ENCODE measurements at regions not wholly inside any gene's neighbourhood (a gene's known extent, or its start where the extent isn't known, plus 50 kb on each side); places are given as distances from the start of the nearest gene placed in this dataset.

DNA sequence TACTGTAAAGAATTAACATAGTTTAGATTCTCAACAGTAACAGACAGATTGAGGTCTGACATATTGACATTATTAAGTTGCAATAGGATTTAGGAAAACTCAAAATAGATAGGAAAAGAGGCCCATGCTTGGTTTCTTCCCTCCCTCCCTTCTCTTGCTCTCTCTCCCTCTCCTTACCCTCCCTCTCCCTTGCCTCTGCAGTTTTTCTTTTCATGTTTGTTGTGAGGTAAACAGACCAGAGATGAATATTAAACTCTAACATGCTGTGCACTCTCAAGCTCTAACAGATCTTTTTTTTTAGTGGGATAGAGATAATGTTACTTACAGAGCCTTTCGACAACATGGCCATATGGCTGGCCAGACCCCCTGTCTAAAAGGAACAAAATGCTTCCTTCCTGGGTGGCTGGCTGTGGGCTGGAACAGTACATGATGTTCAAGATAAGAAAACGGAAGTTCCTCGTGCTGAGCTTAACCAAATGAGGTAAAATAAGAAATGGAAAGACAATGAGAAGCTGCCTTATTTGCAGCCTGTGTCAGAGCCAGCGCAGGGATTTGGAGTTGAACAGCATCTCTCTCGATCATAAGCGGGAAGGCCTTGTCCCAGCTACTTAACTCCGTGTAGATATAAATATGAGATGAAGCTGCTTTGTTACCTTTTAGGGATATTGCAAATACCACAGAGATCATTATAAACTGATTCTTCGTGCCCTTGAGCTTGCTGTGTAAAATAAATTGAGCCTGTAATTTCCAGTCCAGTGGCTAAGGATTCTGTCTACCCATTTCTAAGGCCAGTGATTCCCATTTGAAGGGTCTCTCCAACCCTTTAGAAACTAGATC, 391.9 kb upstream of the NPVF start:
- DNase-seq (ENCODE audit: low read depth in 1 of 2, low spot score in 1 of 2), result no peak

DNA sequence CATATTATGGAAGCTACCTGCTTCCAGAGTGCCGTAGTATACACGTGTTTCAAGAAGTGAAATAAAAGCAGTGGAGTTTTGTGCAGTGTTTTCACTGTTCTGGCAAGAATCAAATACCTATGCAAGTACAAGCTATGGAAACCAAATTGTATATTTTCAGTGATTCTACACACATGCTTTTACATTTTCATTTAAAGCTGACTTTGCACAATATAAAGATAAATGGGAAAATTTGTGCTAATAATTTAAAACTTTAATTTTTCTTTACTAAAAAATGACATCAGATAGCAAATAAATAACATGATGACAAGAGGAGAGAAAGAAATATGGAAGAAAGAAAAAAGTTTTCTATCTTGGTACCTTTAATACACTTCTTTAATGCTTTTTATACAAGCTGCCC, 393.7 kb upstream of the NPVF start:
- no peak for DNase-seq (ENCODE audit: low read depth in 1 of 2, low spot score in 1 of 2)

DNA sequence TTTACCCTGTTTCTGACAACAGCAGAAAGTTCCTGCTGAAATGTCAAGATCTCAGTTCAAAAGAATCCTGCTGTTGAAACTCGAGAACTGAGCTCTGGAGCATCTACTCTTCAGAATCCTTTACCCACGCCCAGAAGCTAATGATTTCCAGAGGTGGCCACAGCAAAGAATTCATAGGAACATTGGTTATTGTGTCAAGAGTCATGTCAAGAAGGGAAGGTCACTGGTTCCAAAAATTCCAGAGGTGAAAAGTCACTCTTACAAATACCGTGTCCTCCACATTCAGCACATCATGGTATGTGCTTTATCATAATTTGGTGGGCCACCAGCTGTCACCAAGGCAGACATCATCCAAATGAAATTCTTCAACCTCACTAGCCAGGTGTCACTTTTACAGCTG, 394.4 kb upstream of the NPVF start:
- no peak for DNase-seq (ENCODE audit: low read depth in 1 of 2, low spot score in 1 of 2)

DNA sequence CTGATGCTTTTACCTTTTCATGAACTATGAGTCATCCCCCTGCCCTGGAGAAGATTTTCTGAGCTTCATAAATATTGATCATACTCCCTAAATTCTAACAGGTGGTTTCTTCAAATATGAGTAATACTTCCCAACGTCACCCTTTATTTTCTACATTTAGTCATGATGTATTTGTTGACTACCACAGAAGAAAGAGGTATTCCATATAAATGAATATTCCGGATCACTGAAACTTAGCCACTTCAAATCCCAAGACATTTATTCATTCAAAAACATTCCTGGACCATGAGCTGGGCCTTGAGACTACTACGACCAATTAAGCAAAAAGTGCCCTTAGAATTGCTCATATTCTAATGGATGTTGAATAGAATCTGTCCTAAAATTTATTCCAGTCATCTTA, 395.8 kb upstream of the NPVF start:
- DNase-seq (ENCODE audit: low read depth in 1 of 2, low spot score in 1 of 2), result no peak

DNA sequence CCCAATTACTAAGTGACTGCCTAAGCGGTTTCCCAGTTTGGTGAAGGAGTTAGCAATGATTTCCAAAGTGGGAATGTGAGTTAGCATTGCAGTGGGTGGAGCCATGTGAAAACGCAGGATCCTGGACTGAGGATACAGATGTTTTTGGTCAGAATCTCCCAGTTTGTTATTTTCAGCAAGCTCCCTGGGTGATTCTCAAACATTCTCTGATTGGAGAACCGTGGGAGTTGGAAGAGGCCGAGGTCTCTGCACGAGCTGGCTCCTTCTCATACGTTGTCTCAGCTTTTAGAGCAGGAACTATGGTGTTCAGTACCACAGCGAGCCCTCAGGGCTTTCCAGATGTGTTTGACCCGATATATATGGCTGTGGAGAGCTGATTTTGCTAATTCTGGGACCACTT, 396.5 kb upstream of the NPVF start:
- DNase-seq (ENCODE audit: low read depth in 1 of 2, low spot score in 1 of 2), result no peak

DNA sequence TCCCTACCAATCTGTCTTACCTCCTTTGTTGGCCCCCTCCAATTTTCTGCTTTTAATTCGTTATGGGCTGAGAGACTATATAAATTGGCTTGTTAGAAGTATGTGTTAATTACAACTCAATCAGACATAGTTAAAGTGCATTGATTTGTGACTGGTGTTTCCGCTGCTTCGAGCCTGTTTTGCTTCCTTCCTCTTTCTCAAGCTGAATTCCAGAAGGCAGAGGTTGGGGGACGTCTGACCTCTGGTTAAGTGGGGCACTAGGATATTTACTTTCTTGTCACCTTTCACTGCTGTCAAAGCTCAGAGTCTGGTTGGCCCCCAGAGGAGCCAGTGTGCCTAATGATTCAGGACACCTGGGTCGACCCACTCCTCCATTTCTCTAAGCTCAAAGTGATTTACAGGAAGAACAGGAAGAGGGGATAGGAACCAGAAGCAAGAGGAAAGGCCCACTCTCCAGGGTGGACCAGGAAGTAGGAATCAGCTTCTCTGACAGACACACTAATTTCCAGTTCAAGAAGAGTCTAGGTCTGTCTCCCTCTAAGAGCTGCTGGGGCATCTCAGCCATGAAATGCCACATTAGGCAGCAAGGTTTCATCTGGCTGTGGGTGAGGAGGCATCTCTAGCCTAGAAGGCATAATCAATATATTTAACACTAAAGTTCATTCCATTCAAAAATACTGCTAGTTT, 397.2 kb upstream of the NPVF start:
- no peak for DNase-seq (ENCODE audit: low read depth in 1 of 2, low spot score in 1 of 2)

DNA sequence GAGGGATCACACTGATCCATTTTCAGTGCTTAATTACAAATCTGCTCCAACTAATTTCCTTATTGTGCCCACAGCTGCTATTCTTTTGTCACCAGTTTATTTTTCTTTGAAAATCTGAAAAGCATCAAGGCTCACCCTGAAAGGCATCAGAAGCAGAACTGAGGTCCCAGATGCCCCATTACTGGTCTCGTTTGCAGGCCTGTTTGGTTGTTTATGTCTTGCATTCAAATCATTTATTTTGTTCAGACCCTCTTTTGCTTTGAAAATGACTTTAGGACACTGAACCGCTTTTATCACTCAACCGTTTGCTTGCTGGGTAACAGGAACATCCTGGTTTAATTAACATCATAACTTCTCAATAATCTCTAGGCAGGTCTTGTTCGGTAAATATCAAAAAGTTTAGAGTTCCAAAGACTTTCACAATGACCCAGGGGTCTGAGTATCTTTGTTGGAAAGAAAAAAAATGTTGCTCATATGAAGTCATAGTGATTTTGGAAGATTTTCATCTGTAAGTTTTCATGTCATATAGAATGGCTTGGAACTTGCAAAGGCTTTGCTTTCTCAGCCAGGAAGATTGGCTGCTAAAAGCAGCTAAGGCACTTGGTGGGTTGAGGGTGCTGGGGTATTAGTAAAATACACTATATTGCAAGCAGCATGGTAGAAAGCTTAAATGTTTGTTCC, 398.3 kb upstream of the NPVF start:
- DNase-seq (ENCODE audit: low read depth in 1 of 2, low spot score in 1 of 2), result no peak

DNA sequence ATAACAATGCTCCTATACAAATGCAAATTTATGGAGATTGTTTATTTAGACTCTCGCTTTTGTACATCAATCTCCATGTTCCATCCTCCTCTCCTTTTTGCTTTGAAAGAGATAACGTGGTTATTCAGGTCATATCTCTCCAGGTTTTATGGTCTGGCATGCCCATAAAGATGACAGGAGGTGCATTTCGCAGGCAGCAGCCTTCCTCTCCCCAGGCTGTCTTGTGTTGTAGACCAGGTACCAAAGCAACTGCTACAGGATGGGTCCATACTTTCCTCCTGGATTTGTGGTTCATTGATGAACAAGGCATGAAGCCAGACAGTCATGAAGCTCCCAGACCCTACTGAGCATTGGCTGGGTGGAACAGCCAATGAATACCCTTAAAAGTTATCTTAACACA, 400.2 kb upstream of the NPVF start:
- no peak for DNase-seq (ENCODE audit: low read depth in 1 of 2, low spot score in 1 of 2)

DNA sequence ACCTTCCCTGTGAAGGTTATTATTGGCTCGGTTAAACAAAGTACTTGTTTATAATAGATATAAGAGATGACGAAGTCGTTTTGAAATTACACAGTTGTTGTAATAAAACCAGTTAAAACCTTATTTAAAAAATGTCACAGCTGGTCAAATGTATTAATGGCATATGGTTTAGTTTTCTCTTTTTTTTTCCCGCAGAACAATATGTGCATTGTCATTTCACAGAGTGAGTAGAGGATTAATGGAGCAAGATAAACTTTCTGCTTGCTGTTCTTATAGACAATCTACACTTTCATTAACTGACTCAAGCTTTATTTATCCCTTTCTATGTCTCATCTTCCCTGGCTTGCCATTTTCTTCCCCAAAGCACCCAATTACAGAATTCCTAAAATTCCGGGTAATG, 404.3 kb upstream of the NPVF start:
- DNase-seq (ENCODE audit: low read depth in 1 of 2, low spot score in 1 of 2), result no peak

DNA sequence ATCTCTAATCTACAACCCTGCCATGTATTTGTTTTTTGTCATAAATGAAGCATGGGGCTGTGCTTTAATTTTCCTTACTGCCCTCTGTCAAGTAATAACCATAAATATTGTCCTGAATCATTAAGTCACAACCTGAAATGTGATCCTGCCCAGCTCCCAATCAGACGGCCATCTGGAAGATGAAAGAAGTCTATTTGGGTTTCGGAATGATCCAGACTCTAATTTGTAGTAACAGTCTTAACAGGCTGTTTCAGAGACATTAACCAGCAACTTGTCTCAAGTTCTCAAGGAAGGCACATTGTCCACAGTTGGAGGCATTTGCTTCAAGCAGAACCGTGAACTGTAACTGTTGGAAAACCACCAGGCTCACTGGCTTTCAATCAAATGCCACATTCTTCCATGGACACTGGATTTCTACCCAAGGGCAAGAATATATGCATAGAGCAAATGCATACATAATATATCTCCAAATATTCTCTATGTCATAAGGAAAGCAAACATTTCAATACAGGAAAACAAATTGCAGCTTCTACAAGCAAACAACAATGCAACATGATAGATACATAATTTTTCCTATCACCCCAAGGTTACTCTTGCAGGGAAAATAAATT, 405.2 kb upstream of the NPVF start:
- no peak for DNase-seq (ENCODE audit: low read depth in 1 of 2, low spot score in 1 of 2)

DNA sequence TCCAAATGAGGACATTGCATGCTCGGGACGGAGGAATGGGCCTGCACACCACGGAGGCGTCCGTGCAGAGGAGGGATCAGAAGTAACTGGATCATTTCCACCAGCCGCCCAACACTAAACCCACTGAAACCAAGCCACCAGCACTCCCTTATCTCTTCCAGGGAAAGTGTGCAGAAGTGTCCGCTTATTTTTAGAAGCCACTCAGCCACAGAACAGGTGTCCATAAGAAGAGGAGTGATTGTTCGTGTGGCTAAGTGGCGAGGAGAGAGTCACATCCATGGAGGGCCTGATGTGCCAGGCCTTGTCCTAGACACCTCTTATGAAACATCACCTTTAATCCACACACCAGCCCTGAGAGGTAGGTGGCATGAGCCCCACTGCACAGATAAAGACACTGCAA, 407.9 kb upstream of the NPVF start:
- DNase-seq (ENCODE audit: low read depth in 1 of 2, low spot score in 1 of 2), result no peak

DNA sequence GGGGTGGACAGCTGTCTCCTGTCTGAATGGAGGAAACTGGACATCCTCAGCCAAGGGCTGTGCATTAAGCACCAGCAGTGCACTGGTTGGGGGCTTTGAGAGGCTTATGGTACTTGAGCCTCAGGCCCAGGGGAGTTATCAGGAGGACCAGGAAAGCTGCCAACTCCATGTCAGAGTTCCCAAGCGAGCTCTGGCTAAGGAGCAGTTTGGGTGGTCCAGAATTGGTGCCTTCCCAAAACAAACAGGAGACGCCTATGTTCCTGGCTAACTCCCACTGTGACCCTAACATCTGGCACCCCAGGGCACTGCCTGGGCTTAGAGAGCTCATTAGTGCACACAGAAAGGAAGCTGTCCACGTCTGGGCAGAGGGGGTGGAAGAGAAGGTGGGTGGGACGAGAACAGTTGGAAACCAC, 408.6 kb upstream of the NPVF start:
- no peak for DNase-seq (ENCODE audit: low read depth in 1 of 2, low spot score in 1 of 2)

DNA sequence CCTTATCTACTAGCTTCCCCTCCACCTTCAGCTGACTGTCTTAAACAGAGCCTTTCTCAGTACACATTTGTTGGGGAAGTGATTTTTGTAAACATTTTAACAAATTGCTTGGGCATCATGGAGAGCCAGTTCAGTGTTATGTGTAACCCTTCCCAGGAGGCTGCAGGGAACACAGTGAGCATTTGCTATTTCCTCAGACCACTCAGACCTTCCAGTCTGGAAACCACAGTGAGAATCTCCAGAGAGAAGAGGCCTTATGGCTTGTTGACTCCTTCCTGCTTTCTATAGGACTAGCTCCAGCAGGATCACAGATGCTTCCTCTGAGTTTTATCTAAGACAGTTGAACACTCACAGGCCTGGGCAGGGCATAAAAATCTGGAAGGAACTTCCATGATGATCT, 409.8 kb upstream of the NPVF start:
- no peak for DNase-seq (ENCODE audit: low read depth in 1 of 2, low spot score in 1 of 2)

DNA sequence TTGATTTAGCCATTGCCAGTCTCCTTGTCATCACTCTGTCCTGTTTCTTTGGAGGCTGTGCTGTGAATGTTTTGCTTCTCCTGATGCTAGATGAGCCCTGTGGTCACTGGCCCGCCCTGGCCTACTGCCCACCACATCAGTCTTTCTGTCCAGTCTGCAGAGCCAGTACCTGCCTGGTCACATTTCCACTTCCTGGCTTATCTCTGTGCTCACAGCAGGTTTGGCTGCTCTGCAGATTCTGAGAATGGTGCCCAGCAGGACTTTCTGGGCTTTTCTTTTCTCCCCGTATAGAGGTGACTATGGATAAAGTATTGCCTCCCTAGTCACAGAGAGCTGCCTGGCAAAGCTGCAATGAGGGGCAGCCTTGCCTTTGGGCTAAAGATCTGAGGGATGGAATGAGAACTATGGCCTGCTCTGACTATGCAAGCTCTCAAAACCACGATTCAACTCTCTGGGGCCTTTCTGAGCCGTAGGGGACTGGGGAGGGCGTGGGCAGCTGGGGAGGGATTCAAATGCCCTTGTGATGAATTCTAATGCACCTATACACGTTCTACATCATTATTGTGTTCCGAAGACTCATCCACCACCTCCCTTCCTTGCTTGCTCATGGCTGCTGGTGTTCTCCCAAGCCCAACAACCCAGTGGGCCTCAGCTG, 410.4 kb upstream of the NPVF start:
- DNase-seq (ENCODE audit: low read depth in 1 of 2, low spot score in 1 of 2), result no peak

DNA sequence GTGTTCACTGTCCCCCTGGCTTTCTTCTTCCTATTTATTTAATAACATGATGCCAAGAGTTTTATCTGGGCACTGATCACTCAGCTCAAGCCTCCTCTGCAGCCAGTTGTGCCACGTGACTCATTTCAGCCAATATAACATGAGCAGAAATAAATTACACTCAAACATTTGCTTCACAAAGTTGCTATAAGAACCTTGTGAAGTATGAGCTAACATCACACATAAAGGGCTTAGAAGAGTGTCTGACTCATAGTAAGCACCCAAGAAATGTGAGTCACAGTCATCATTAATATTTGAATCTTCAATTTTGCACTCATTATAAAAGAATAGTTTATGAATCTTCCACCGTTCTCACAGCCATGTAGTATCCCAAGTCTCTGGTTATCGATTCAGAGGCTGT, 414.6 kb upstream of the NPVF start:
- no peak for DNase-seq (ENCODE audit: low read depth in 1 of 2, low spot score in 1 of 2)

DNA sequence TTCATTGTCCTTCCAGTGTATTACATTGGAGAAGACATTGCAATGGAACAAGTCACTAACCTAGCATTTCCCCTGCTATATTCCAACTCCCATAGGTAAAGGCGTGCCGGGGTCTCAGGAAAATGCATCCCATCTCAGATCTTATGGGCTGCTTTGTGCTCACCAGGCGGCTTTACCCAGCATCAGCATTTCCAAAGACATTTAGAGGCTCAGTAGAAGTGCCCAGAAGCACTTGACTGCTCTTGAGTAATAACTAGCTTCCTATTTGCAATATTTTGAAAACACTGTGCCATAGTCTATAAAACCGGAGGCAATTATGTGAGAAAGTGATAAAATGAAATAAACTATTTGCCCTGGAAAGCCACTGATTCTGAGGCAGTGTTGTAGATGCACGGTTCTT, 415.0 kb upstream of the NPVF start:
- DNase-seq (ENCODE audit: low read depth in 1 of 2, low spot score in 1 of 2), result no peak

DNA sequence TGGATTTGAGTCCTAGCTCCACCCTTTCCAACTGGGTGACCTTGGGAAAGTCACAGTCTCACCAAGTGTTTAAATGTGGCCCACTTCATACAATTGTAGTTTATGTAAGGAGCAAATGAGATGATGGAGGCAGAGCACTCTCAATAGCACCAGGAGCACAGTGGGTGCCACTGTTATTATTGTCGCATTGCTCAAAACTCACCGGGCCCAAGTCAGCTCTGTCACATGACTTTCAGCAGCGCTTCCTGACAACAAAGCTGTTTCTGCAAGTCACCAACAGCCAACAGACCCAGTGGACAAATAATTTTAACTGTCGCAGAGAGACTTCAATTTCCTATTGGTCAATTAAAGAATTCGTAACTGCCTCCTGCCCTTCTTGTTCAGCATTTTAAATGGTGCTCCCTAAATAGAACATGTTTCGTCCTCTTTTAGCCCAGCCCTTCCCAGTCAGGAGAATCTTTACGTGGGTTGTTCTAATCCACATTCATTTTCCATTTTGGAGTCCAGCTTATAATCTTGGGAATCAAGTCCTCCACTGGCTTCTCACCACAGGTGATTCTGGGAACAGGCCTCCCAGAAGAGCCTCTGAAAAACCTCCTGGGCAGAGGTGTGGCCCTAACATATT, 415.6 kb upstream of the NPVF start:
- no peak for DNase-seq (ENCODE audit: low read depth in 1 of 2, low spot score in 1 of 2)

DNA sequence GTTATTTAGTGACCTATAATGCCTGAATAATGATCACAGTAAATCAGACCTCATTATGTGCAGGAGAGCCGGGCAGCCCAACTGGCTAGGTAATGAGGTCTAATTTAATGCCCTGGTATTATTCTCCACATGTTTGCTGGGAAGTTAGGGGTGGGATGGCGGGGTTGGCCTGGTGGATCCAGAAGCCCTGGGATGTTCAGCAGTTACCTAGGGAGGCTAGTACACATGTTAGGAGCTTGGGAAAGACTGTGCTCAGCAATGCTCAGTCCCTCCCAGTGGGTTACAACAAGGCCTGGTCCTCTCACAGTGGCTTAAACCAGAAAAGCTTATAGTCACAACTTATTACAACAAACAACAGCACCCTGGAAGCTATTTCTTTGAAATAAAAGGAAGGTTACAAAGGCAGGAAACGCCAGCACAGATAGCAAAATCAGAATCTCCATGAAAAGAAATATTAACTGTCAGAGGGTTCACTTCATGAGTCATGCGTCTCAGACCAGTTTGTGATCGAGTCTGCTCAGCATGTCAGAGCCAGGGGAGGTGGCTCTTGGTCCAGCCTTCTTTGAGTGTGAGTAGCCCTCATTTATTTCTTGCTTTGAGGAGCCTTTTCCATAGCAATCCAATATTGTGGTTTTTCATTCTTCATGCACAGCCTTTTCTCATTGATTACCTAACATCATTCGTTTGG, 418.6 kb upstream of the NPVF start:
- DNase-seq (ENCODE audit: low read depth in 1 of 2, low spot score in 1 of 2), result no peak

DNA sequence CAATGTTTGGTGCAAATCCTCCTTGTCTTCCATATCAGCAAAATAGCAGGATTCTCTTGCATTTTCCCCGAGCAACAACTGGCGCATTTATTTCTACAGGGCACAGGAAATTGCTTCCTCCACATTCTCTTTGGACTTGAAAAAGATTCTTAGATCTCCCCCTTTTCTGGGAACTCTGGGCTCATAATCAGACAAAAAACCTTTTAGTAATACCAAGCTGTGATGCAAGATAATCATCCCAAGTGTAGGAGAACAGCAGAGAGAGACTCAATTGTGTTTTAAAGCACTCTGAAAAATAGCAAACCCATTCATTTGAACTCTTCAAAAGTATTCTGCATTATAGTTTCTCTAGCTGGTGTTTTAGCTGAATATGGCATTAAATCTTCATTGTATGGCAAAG, 419.6 kb upstream of the NPVF start:
- DNase-seq (ENCODE audit: low read depth in 1 of 2, low spot score in 1 of 2), result no peak

DNA sequence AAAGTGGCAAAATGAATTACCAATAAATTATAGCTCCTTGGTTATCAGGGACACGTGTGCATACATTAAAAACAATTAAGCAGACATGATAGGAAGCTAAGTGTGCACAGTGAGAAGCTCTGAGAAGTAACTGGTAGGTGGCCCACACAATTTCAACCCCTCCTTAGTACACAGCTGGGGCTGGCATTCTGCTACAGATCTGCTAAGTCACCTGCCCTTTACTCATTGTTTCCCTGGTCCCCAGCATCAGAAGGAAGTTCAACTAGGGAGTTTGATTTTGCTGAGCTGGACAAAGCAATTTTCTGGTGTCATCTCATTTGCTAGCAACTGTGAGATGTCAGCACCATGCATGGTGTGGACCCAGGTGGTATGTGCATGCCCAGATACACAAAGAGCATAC, 424.1 kb upstream of the NPVF start:
- no peak for DNase-seq (ENCODE audit: low read depth in 1 of 2, low spot score in 1 of 2)

Measured in activated T-helper 1 cell treated with anti-CD3 and anti-CD28 coated beads, Interleukin-2, amount 50 U/mL, for 16 hours (primary cell).